GM23338 (cell line): ENCODE measurements at regions not wholly inside any gene's neighbourhood (a gene's known extent, or its start where the extent isn't known, plus 50 kb on each side); places are given as distances from the start of the nearest gene placed in this dataset.

Experiments used
- ATAC-seq: fragments of 200-7000 bp; cut with Tn5 transposase; 3 replicates; pipeline ENCODE4 v1.9.1; 2020
- DNase-seq: peaks from one replicate; pipeline ENCODE4 v3.0.0-alpha.2; 2015; ENCODE audit warnings: low spot score
- H2AFZ ChIP-seq: fragments of 200-600 bp; sonication (generic); 2 replicates; pipeline ENCODE4 v1.8.0; 2016; ENCODE audit warnings: antibody characterized with exemption, mild to moderate bottlenecking, moderate library complexity
- H3F3A ChIP-seq: fragments of 200-600 bp; sonication (generic); replicated peaks from 2 replicates; pipeline ENCODE4 v1.8.0; 2017; ENCODE audit warnings: antibody characterized with exemption, mixed run types, low read depth
- H3K27ac ChIP-seq: fragments of 200-600 bp; sonication (generic); 2 replicates; pipeline ENCODE4 v1.6.1; 2016; ENCODE audit warnings: low read depth
- H3K27me3 ChIP-seq: fragments of 200-600 bp; sonication (generic); 2 replicates; pipeline ENCODE4 v1.8.0; 2016; ENCODE audit warnings: mild to moderate bottlenecking, mixed run types, moderate library complexity; ENCODE audit not compliant: insufficient read depth
- H3K36me3 ChIP-seq: fragments of 200-600 bp; sonication (generic); 2 replicates; pipeline ENCODE4 v1.8.0; 2016; ENCODE audit warnings: mild to moderate bottlenecking; ENCODE audit not compliant: insufficient read depth
- H3K4me1 ChIP-seq: fragments of 200-600 bp; sonication (generic); 2 replicates; pipeline ENCODE4 v1.8.0; 2016; ENCODE audit warnings: mild to moderate bottlenecking, moderate library complexity; ENCODE audit not compliant: insufficient read depth
- H3K4me2 ChIP-seq: fragments of 200-600 bp; sonication (generic); 2 replicates; pipeline ENCODE4 v1.7.1; 2017; ENCODE audit warnings: mixed run types
- H3K4me3 ChIP-seq: fragments of 200-600 bp; sonication (generic); 2 replicates; pipeline ENCODE4 v1.6.1; 2016; ENCODE audit warnings: mixed run types
- H3K79me2 ChIP-seq: fragments of 200-600 bp; sonication (generic); replicated peaks from 2 replicates; pipeline ENCODE4 v1.8.0; 2017; ENCODE audit warnings: mild to moderate bottlenecking; ENCODE audit not compliant: insufficient read depth
- H3K9me2 ChIP-seq: fragments of 200-600 bp; sonication (generic); 2 replicates; pipeline ENCODE4 v1.8.0; 2017; ENCODE audit not compliant: insufficient read depth
- H4K20me1 ChIP-seq: fragments of 200-600 bp; sonication (generic); replicated peaks from 2 replicates; pipeline ENCODE4 v1.8.0; 2017; ENCODE audit warnings: mild to moderate bottlenecking; ENCODE audit not compliant: insufficient read depth
- H3K27ac Mint-ChIP-seq: 2 replicates; pipeline ENCODE4 v1.8.0; 2020; ENCODE audit warnings: inconsistent platforms, mild to moderate bottlenecking, moderate library complexity, mixed read lengths
- H3K27me3 Mint-ChIP-seq: 3 replicates; pipeline ENCODE4 v1.8.0; 2022; ENCODE audit warnings: low read depth, mild to moderate bottlenecking, moderate library complexity, mixed read lengths, inconsistent platforms; ENCODE audit not compliant: insufficient read depth, poor library complexity
- H3K36me3 Mint-ChIP-seq: 3 replicates; pipeline ENCODE4 v1.8.0; 2021; ENCODE audit warnings: low read depth, mild to moderate bottlenecking, inconsistent platforms, moderate library complexity, mixed read lengths
- H3K4me1 Mint-ChIP-seq: 3 replicates; pipeline ENCODE4 v1.8.0; 2020; ENCODE audit warnings: mild to moderate bottlenecking, inconsistent platforms, mixed read lengths
- H3K4me3 Mint-ChIP-seq: 3 replicates; pipeline ENCODE4 v1.8.0; 2021; ENCODE audit warnings: moderate library complexity, mild to moderate bottlenecking, inconsistent platforms, mixed read lengths
- H3K9me3 Mint-ChIP-seq: 3 replicates; pipeline ENCODE4 v1.8.0; 2020; ENCODE audit warnings: moderate library complexity, mild to moderate bottlenecking, inconsistent platforms, mixed read lengths
- EZH2 ChIP-seq: fragments of 200-600 bp; sonication (generic); IDR thresholded peaks from one replicate; pipeline ENCODE4 v1.8.0; 2017; ENCODE audit warnings: antibody characterized with exemption, mild to moderate bottlenecking, low read depth; ENCODE audit not compliant: unreplicated experiment
- EZH2phosphoT487 ChIP-seq: fragments of 200-600 bp; sonication (generic); IDR thresholded peaks from one replicate; pipeline ENCODE4 v1.8.1; 2018; ENCODE audit warnings: antibody characterized with exemption; ENCODE audit not compliant: unreplicated experiment
- JUNB ChIP-seq: IDR thresholded peaks from one replicate; pipeline ENCODE4 v1.6.1; 2016; ENCODE audit warnings: antibody characterized with exemption; ENCODE audit not compliant: unreplicated experiment
- POLR2AphosphoS5 ChIP-seq: IDR thresholded peaks from 2 replicates; pipeline ENCODE4 v1.6.1; 2016; ENCODE audit warnings: antibody characterized with exemption, low read depth
- STAT1 ChIP-seq: IDR thresholded peaks from one replicate; pipeline ENCODE4 v1.6.1; 2016; ENCODE audit warnings: antibody characterized with exemption; ENCODE audit not compliant: unreplicated experiment
- ZNF114 ChIP-seq: fragments of 250-450 bp; sonication (Bioruptor Pico); IDR thresholded peaks from 2 replicates; pipeline ENCODE4 v1.5.0; 2020; ENCODE audit warnings: mild to moderate bottlenecking, moderate library complexity
- TF ChIP-seq, protein P1 (sequence below): IDR thresholded peaks from one replicate; pipeline ENCODE4 v1.6.1; 2018; ENCODE audit warnings: antibody characterized with exemption; ENCODE audit not compliant: unreplicated experiment
- TF ChIP-seq, protein P2 (sequence below): IDR thresholded peaks from 2 replicates; pipeline ENCODE4 v1.6.1; 2016; ENCODE audit warnings: antibody characterized with exemption
- TF ChIP-seq, protein P3 (sequence below): fragments of 250-450 bp; sonication (Bioruptor Pico); IDR thresholded peaks from 2 replicates; pipeline ENCODE4 v1.5.0; 2020; ENCODE audit warnings: mild to moderate bottlenecking, moderate library complexity

DNA sequence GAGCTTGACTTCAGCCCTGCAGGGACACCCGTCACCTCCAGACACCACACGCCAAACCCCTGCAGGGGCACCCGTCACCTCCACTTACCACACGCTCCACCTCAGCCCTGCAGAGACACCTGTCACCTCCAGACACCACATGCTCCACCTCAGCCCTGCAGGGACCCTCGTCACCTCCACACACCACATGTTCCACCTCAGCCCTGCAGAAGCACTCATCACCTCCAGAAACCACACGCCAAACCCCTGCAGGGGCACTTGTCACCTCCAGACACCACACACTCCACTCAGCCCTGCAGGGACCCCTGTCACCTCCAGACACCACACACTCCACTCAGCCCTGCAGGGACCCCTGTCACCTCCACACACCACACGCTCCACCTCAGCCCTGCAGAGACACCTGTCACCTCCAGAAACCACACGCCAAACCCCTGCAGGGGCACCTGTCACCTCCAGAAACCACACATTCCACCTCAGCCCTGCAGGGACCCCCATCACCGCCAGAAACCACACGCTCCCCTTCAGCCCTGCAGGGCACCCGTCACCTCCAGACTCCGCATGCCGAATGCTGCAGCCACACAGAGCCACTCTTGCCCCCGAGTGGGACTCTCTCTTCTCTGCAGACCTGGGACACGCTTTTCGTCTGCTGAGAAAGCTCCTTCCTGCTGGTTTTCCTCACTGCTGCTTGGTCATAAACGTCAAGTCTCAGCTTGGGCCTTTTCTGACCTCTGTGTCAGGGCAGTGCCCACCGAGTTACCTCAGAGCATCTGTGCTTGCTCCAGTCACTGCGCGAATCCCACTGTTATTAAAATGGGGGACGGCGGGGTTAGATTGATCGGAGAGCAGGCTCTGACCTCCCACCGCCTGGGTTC is 77.5 kb upstream of the SALL3 start:
- Mint-ChIP-seq H3K36me3 (peaks cover 37% of the 10 kb centered on the region), H3K4me1 (peaks cover 7% of the 10 kb centered on the region; the same call in 2 of the 3 replicates), H3K27me3 (peaks cover 18% of the 10 kb centered on the region), H3K4me3 (no peak overlapping the region), H3K9me3 (peaks cover 97% of the 10 kb centered on the region), H3K27ac (no peak overlapping the region)
- ATAC-seq: no peak
- no peaks in the 10 kb centered on the region; the same call in 1 of the 2 replicates for H3K4me1 ChIP-seq
- no peak for DNase-seq
- H2AFZ ChIP-seq: no peak overlapping the region; the same call in 1 of the 2 replicates
- no peaks in the 10 kb centered on the region for H3K79me2 ChIP-seq
- H3K27me3 ChIP-seq: no peaks in the 10 kb centered on the region
- no peak overlapping the region for H3K4me2 ChIP-seq
- no peaks in the 10 kb centered on the region for H3F3A ChIP-seq
- H3K36me3 ChIP-seq: no peaks in the 10 kb centered on the region
- no peaks in the 10 kb centered on the region; the same call in 1 of the 2 replicates for H3K9me2 ChIP-seq
- no peak overlapping the region for H3K4me3 ChIP-seq
- H3K27ac ChIP-seq: no peak overlapping the region
- TF ChIP-seq POLR2AphosphoS5: no peak
- no peaks in the 10 kb centered on the region for H4K20me1 ChIP-seq

DNA sequence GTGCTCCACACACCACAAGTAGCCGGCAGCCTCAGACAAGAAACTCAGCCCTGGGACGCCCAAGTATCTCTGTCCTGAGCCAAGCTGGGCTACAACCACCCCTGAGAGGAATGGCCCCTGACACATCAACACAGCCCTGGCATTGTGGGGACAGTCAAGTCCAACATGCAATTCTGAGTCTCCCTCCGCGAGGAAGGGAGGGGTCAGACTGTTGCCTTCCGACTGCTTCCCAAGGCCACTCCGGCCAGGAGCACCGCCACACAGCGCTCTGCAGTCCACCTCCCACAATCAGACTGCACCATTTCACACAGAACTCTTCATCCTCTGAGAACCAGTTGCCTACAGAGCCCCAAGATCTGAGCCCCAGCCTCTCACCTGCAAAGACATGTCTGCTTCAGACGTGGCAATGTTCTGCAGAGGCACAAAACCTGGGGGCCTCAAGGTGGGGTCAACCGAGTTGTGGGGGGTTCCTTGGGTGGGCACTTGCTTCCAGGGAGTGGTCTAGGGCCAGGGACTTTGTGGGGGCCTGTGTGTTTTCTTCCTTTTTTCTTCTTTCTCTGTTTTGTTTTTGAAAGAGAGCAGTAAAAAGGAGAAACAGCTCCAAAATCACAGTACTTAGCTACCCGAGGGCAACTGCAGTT is 76.7 kb upstream of the SALL3 start:
- no peaks in the 10 kb centered on the region for H4K20me1 ChIP-seq
- no peak overlapping the region for H3K27ac ChIP-seq
- peak overlapping the region; percentile 69; the same call in 1 of the 2 replicates for H2AFZ ChIP-seq
- DNase-seq (no peak), ATAC-seq (no peak)
- peaks cover 7% of the 10 kb centered on the region; the same call in 2 of the 3 replicates for H3K4me1 Mint-ChIP-seq
- H3K27ac Mint-ChIP-seq: no peak overlapping the region
- no peaks in the 10 kb centered on the region for H3K36me3 ChIP-seq
- H3K79me2 ChIP-seq: no peaks in the 10 kb centered on the region
- no peak overlapping the region; the same call in 2 of the 3 replicates for H3K4me3 Mint-ChIP-seq
- no peak overlapping the region for H3K4me3 ChIP-seq
- H3K4me1 ChIP-seq: no peaks in the 10 kb centered on the region; the same call in 1 of the 2 replicates
- peaks cover 18% of the 10 kb centered on the region for H3K27me3 Mint-ChIP-seq
- no peaks in the 10 kb centered on the region for H3F3A ChIP-seq
- H3K4me2 ChIP-seq: no peak overlapping the region
- no peaks in the 10 kb centered on the region; the same call in 1 of the 2 replicates for H3K9me2 ChIP-seq
- no peaks in the 10 kb centered on the region for H3K27me3 ChIP-seq
- H3K36me3 Mint-ChIP-seq: peaks cover 34% of the 10 kb centered on the region
- peaks cover 97% of the 10 kb centered on the region for H3K9me3 Mint-ChIP-seq
- TF ChIP-seq EZH2phosphoT487 (no peak), ZNF114 (no peak), JUNB (no peak), EZH2 (no peak), STAT1 (no peak)
- TF ChIP-seq, protein P1, sequence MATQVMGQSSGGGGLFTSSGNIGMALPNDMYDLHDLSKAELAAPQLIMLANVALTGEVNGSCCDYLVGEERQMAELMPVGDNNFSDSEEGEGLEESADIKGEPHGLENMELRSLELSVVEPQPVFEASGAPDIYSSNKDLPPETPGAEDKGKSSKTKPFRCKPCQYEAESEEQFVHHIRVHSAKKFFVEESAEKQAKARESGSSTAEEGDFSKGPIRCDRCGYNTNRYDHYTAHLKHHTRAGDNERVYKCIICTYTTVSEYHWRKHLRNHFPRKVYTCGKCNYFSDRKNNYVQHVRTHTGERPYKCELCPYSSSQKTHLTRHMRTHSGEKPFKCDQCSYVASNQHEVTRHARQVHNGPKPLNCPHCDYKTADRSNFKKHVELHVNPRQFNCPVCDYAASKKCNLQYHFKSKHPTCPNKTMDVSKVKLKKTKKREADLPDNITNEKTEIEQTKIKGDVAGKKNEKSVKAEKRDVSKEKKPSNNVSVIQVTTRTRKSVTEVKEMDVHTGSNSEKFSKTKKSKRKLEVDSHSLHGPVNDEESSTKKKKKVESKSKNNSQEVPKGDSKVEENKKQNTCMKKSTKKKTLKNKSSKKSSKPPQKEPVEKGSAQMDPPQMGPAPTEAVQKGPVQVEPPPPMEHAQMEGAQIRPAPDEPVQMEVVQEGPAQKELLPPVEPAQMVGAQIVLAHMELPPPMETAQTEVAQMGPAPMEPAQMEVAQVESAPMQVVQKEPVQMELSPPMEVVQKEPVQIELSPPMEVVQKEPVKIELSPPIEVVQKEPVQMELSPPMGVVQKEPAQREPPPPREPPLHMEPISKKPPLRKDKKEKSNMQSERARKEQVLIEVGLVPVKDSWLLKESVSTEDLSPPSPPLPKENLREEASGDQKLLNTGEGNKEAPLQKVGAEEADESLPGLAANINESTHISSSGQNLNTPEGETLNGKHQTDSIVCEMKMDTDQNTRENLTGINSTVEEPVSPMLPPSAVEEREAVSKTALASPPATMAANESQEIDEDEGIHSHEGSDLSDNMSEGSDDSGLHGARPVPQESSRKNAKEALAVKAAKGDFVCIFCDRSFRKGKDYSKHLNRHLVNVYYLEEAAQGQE: no peak
- TF ChIP-seq, protein P2, sequence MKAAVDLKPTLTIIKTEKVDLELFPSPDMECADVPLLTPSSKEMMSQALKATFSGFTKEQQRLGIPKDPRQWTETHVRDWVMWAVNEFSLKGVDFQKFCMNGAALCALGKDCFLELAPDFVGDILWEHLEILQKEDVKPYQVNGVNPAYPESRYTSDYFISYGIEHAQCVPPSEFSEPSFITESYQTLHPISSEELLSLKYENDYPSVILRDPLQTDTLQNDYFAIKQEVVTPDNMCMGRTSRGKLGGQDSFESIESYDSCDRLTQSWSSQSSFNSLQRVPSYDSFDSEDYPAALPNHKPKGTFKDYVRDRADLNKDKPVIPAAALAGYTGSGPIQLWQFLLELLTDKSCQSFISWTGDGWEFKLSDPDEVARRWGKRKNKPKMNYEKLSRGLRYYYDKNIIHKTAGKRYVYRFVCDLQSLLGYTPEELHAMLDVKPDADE: no peak
- TF ChIP-seq, protein P3, sequence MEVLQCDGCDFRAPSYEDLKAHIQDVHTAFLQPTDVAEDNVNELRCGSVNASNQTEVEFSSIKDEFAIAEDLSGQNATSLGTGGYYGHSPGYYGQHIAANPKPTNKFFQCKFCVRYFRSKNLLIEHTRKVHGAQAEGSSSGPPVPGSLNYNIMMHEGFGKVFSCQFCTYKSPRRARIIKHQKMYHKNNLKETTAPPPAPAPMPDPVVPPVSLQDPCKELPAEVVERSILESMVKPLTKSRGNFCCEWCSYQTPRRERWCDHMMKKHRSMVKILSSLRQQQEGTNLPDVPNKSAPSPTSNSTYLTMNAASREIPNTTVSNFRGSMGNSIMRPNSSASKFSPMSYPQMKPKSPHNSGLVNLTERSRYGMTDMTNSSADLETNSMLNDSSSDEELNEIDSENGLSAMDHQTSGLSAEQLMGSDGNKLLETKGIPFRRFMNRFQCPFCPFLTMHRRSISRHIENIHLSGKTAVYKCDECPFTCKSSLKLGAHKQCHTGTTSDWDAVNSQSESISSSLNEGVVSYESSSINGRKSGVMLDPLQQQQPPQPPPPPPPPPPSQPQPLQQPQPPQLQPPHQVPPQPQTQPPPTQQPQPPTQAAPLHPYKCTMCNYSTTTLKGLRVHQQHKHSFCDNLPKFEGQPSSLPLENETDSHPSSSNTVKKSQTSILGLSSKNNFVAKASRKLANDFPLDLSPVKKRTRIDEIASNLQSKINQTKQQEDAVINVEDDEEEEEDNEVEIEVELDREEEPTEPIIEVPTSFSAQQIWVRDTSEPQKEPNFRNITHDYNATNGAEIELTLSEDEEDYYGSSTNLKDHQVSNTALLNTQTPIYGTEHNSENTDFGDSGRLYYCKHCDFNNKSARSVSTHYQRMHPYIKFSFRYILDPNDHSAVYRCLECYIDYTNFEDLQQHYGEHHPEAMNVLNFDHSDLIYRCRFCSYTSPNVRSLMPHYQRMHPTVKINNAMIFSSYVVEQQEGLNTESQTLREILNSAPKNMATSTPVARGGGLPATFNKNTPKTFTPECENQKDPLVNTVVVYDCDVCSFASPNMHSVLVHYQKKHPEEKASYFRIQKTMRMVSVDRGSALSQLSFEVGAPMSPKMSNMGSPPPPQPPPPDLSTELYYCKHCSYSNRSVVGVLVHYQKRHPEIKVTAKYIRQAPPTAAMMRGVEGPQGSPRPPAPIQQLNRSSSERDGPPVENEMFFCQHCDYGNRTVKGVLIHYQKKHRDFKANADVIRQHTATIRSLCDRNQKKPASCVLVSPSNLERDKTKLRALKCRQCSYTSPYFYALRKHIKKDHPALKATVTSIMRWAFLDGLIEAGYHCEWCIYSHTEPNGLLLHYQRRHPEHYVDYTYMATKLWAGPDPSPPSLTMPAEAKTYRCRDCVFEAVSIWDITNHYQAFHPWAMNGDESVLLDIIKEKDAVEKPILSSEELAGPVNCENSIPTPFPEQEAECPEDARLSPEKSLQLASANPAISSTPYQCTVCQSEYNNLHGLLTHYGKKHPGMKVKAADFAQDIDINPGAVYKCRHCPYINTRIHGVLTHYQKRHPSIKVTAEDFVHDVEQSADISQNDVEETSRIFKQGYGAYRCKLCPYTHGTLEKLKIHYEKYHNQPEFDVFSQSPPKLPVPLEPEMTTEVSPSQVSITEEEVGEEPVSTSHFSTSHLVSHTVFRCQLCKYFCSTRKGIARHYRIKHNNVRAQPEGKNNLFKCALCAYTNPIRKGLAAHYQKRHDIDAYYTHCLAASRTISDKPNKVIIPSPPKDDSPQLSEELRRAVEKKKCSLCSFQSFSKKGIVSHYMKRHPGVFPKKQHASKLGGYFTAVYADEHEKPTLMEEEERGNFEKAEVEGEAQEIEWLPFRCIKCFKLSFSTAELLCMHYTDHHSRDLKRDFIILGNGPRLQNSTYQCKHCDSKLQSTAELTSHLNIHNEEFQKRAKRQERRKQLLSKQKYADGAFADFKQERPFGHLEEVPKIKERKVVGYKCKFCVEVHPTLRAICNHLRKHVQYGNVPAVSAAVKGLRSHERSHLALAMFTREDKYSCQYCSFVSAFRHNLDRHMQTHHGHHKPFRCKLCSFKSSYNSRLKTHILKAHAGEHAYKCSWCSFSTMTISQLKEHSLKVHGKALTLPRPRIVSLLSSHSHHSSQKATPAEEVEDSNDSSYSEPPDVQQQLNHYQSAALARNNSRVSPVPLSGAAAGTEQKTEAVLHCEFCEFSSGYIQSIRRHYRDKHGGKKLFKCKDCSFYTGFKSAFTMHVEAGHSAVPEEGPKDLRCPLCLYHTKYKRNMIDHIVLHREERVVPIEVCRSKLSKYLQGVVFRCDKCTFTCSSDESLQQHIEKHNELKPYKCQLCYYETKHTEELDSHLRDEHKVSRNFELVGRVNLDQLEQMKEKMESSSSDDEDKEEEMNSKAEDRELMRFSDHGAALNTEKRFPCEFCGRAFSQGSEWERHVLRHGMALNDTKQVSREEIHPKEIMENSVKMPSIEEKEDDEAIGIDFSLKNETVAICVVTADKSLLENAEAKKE (CRISPR knock-in tag): no peak
